K562 (cell line): ENCODE measurements at regions not wholly inside any gene's neighbourhood (a gene's known extent, or its start where the extent isn't known, plus 50 kb on each side); places are given as distances from the start of the nearest gene placed in this dataset.
"Not testable (repeated sequence)": the region's sequence is repeated elsewhere in the genome, so short reads cannot be mapped to it uniquely, and the experiment has no call there.

ENCODE experiments used
- CBFB ChIP-seq: sonication (generic); formaldehyde crosslinking; IDR thresholded peaks from 2 replicates; pipeline ENCODE4 v1.4.0; 2020; ENCODE audit warnings: mild to moderate bottlenecking, missing genetic modification reagents
- DMBX1 ChIP-seq: fragments of 250-450 bp; sonication (Bioruptor Pico); IDR thresholded peaks from 2 replicates; pipeline ENCODE4 v1.8.0; 2022; ENCODE audit warnings: inconsistent platforms, mild to moderate bottlenecking, moderate library complexity, borderline replicate concordance
- EZH2 ChIP-seq: IDR thresholded peaks from 2 replicates; pipeline ENCODE4 v1.6.1; 2012; ENCODE audit warnings: low read depth, mild to moderate bottlenecking, inconsistent platforms, low read length, borderline replicate concordance
- IRF2 ChIP-seq: sonication (generic); formaldehyde crosslinking; IDR thresholded peaks from 2 replicates; pipeline ENCODE4 v1.8.1; 2022; ENCODE audit warnings: mild to moderate bottlenecking, missing genetic modification reagents
- KDM1A ChIP-seq, 2 experiments: fragments of 450-650 bp; IDR thresholded peaks; 2 replicates each; pipeline ENCODE4 v1.6.1; 2016; ENCODE audit warnings: mild to moderate bottlenecking in 2 of 2
- TAF15 ChIP-seq: fragments of 200-400 bp; formaldehyde crosslinking; IDR thresholded peaks from 2 replicates; pipeline ENCODE4 v1.6.1; 2017; ENCODE audit warnings: mild to moderate bottlenecking, low read depth, low read length, moderate library complexity
- ZNF274 ChIP-seq: IDR thresholded peaks from 2 replicates; pipeline ENCODE4 v1.6.1; 2011; ENCODE audit warnings: low read depth, mild to moderate bottlenecking, low read length, moderate library complexity, borderline replicate concordance

DNA sequence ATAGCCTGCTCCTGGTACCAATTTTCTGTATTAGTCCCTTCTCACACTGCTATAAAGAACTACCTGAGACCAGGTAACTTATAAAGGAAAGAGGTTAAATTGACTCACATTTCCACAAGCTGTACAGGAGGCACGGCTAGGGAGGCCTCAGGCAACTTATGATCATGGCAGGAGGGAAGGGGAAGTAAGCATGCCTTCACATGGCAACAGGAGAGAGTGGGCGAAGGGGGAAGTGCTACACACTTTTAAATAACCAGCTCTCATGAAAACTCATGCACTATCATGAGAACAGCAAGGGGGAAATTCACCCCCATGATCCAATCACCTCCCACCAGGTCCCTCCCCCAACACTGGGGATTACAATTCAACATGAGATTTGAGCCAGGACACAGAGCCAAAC, 284.5 kb upstream of the KLF4 start:
- TF ChIP-seq EZH2; IRF2; KDM1A (IDR thresholded peaks at IDR 0.05); DMBX1; ZNF274; TAF15; CBFB (CRISPR knock-in tag): not testable (repeated sequence)
